Mucosa of rectum (tissue), 2 donors: ENCODE measurements at regions not wholly inside any gene's neighbourhood (a gene's known extent, or its start where the extent isn't known, plus 50 kb on each side); places are given as distances from the start of the nearest gene placed in this dataset.
"Not testable (repeated sequence)": the region's sequence is repeated elsewhere in the genome, so short reads cannot be mapped to it uniquely, and the experiment has no call there.

Experiments
- H3K27ac ChIP-seq, 2 donors: one replicate each; pipeline ENCODE4 v1.7.0; 2013; ENCODE audit warnings: inconsistent platforms in 2 of 2, low read depth in 2 of 2, low read length in 2 of 2
- H3K27me3 ChIP-seq, 2 donors: one replicate each; pipeline ENCODE4 v1.7.0; 2013; ENCODE audit warnings: low read length in 2 of 2; ENCODE audit not compliant: control insufficient read depth in 2 of 2, insufficient read depth in 2 of 2
- H3K36me3 ChIP-seq, 2 donors: one replicate each; pipeline ENCODE4 v1.7.0; 2013; ENCODE audit warnings: low read length in 2 of 2; ENCODE audit not compliant: control insufficient read depth in 2 of 2, insufficient read depth in 2 of 2
- H3K4me1 ChIP-seq, 2 donors: one replicate each; pipeline ENCODE4 v1.7.0; 2013; ENCODE audit warnings: low read length in 2 of 2, mild to moderate bottlenecking in 1 of 2; ENCODE audit not compliant: control insufficient read depth in 2 of 2, insufficient read depth in 2 of 2
- H3K4me3 ChIP-seq, 2 donors: one replicate each; pipeline ENCODE4 v1.7.0; 2013; ENCODE audit warnings: low read length in 2 of 2
- H3K9ac ChIP-seq, 2 donors: one replicate each; pipeline ENCODE4 v1.7.0; 2013; ENCODE audit warnings: low read length in 2 of 2, low read depth in 1 of 2, mild to moderate bottlenecking in 1 of 2
- H3K9me3 ChIP-seq, 2 donors: one replicate each; pipeline ENCODE4 v1.7.0; 2013; ENCODE audit warnings: low read length in 2 of 2; ENCODE audit not compliant: control insufficient read depth in 2 of 2
- donor health status: healthy.
- donor health status: Normal muscosa, but diverticular disease.

DNA sequence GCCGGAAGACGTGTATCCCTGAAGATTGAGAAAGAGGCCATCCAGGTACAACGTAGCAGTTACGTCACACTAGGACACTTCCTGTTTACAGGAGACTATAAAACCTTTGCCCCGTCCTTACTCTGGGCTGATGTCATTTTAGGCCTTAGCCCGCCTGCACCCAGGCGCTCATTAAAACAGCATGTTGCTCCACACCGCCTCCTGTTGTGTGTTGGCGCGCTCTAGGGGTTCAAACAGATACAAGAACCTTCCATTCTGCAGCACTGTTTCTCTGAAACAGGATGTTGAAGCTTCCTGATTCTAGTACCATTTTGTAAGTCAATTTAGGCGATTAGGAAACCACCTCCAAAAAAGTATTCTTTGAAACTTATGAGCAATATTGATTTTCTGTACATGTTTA lies 722.1 kb downstream of the PCDH7 start:
- no peak overlapping the region for H3K27ac ChIP-seq
- H3K4me3 ChIP-seq: no peak overlapping the region
- no peaks in the 10 kb centered on the region for H3K27me3 ChIP-seq
- no peaks in the 10 kb centered on the region for H3K36me3 ChIP-seq
- H3K4me1 ChIP-seq: no peaks in the 10 kb centered on the region
- H3K9me3 ChIP-seq: no peaks in the 10 kb centered on the region
- H3K9ac ChIP-seq: no peak overlapping the region

DNA sequence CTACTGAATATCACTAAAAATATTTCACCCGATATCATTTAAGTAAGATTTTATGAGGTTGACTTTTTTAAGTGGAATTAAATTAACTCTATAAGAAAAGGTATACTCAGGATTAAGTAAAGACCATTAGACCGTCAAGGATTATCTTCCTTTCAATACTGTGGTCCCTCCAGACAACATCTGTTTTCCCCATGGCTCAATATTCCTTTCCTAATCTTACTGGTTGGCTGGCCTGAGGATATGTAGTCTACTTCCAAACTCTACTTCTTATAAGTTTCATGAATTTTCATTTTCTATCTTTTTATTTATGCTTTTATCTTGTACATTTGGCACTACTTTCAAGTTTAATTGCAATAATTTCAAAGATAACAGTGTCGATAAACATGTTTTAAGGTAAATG lies 725.4 kb downstream of the PCDH7 start:
- Histone ChIP-seq H3K9ac (no peak overlapping the region), H3K4me1 (no peaks in the 10 kb centered on the region), H3K4me3 (no peak overlapping the region), H3K36me3 (no peaks in the 10 kb centered on the region), H3K27me3 (no peaks in the 10 kb centered on the region), H3K9me3 (no peaks in the 10 kb centered on the region), H3K27ac (no peak overlapping the region)

- Histone ChIP-seq H3K9ac (no peak overlapping the region), H3K4me3 (no peak overlapping the region), H3K9me3 (no peaks in the 10 kb centered on the region), H3K27ac (no peak overlapping the region), H3K36me3 (no peaks in the 10 kb centered on the region), H3K27me3 (no peaks in the 10 kb centered on the region), H3K4me1 (no peaks in the 10 kb centered on the region)
Observed at GRCh38 chr4:31455612-31456011, 735.4 kb downstream of the PCDH7 start.

DNA sequence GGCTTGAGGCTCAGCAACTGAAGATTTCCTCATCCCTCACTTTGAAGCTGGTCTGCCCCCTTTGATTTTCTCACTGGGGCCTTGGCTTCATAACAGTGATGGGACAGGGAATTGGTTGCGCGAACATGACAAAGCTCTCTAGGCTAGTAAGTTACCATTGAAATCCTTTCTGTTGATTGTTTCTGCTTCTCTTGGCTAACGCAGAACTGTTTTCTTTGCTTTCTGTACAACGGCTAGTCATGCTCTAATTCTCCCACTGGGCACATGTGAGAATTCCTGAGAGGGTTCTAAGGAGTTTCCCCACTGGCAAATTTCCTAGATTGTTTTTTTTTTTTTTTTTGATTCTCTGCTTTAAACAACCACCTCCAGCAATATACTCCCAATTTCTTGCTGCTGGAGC lies 738.6 kb downstream of the PCDH7 start:
- H3K27ac ChIP-seq: no peak overlapping the region
- H3K9ac ChIP-seq: no peak overlapping the region
- H3K4me1 ChIP-seq: no peaks in the 10 kb centered on the region
- H3K9me3 ChIP-seq: no peaks in the 10 kb centered on the region
- H3K36me3 ChIP-seq: no peaks in the 10 kb centered on the region
- no peak overlapping the region for H3K4me3 ChIP-seq
- no peaks in the 10 kb centered on the region for H3K27me3 ChIP-seq

- Histone ChIP-seq H3K9me3 (no peaks in the 10 kb centered on the region), H3K27me3 (no peaks in the 10 kb centered on the region), H3K4me1 (no peaks in the 10 kb centered on the region), H3K36me3 (no peaks in the 10 kb centered on the region), H3K9ac (no peak overlapping the region), H3K27ac (no peak overlapping the region), H3K4me3 (no peak overlapping the region)
Observed at GRCh38 chr4:31461421-31461820, 741.3 kb downstream of the PCDH7 start.

DNA sequence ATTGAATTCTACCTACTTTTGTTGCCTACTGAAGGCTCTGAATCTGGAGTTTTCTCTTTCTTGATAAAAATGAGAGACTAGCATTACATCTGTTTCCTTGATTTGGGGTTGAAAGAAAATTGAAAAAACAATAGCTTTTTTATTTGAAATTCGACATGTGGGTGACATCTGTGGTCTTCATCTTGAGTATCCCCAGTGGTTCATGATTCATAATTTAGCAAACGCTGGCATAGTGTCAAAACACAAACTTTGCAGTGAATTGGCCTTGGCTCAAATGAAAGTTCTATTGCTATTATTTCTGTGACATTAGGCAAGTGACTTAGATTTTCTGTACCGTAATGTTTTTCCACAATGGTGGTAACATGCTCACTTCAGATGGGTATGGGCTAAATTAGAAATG lies 747.6 kb downstream of the PCDH7 start:
- Histone ChIP-seq H3K4me1 (no peaks in the 10 kb centered on the region), H3K9ac (no peak overlapping the region), H3K27ac (no peak overlapping the region), H3K4me3 (no peak overlapping the region), H3K27me3 (no peaks in the 10 kb centered on the region), H3K9me3 (no peaks in the 10 kb centered on the region), H3K36me3 (no peaks in the 10 kb centered on the region)

DNA sequence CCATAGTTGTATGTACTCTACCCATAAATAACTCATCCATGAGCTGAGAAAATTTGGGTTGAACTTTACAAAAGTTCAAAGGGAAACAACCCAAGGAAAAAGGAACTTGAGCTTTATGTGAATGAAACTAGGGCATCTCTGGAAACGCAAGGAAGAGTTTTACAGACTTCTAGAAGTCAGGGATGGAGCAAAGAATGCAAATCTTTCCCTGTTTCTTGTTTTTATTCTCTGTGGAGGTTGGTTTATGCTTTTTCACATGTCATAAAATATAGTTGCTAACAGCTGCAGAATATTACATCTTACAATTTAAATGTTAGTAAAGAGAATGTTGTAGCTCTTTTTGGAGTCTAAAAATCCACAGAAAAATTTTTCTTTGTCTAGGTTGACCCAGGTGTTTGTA lies 754.1 kb downstream of the PCDH7 start:
- no peaks in the 10 kb centered on the region for H3K36me3 ChIP-seq

DNA sequence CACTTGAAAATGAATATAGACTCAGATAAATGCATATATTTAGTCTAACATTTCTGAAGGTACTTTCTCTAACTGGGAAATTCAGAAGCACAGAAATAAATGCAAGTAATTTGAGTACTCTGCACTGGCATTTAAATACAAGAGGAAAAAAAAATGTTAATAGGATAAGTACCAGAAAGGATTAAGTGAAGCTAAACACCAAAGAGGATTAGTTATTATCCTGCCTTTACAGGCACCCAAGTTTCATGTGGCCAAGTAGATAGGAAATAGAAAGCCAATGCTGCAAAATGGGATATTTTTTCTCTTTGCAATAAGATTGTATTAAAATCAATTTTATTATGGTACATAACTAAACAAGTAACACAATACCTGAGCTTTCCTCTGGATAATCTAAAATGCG lies 762.5 kb downstream of the PCDH7 start:
- Histone ChIP-seq H3K4me3 (no peak overlapping the region), H3K27ac (no peak overlapping the region), H3K36me3 (no peaks in the 10 kb centered on the region), H3K27me3 (no peaks in the 10 kb centered on the region), H3K4me1 (no peaks in the 10 kb centered on the region), H3K9ac (no peak overlapping the region), H3K9me3 (no peaks in the 10 kb centered on the region)

More for the DNA sequence above, 754.1 kb downstream of the PCDH7 start:
- H3K9ac ChIP-seq: no peak overlapping the region
- H3K4me1 ChIP-seq: no peaks in the 10 kb centered on the region
- H3K4me3 ChIP-seq: no peak overlapping the region
- H3K27me3 ChIP-seq: no peaks in the 10 kb centered on the region
- H3K9me3 ChIP-seq: peaks cover 0 to 3% of the 10 kb centered on the region in 2 donors
- no peak overlapping the region for H3K27ac ChIP-seq

DNA sequence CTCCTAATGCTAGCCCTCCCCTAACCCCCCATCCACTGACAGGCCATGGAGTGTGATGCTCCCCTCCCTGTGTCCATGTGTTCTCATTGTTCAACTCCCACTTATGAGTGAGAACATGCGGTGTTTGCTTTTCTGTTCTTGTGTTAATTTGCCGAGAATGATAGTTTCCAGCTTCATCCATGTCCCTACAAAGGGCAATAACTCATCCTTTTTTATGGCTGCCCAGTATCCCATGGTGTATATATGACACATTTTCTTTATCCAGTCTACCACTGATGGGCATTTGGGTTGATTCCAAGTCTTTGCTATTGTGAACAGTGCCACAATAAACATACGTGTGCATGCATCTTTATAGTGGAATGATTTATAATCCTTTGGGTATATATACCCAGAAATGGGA lies 779.0 kb downstream of the PCDH7 start:
- not testable (repeated sequence) for H3K4me1 ChIP-seq, H3K36me3 ChIP-seq, H3K27me3 ChIP-seq, H3K4me3 ChIP-seq, H3K27ac ChIP-seq, H3K9me3 ChIP-seq, H3K9ac ChIP-seq

GRCh38 chr4:31516520-31516919 lies 796.4 kb downstream of the PCDH7 start:
- no peak overlapping the region for H3K4me3 ChIP-seq
- H3K9ac ChIP-seq: no peak overlapping the region
- H3K27me3 ChIP-seq: no peaks in the 10 kb centered on the region
- H3K4me1 ChIP-seq: no peaks in the 10 kb centered on the region
- H3K9me3 ChIP-seq: no peaks in the 10 kb centered on the region
- no peak overlapping the region for H3K27ac ChIP-seq
- no peaks in the 10 kb centered on the region for H3K36me3 ChIP-seq

DNA sequence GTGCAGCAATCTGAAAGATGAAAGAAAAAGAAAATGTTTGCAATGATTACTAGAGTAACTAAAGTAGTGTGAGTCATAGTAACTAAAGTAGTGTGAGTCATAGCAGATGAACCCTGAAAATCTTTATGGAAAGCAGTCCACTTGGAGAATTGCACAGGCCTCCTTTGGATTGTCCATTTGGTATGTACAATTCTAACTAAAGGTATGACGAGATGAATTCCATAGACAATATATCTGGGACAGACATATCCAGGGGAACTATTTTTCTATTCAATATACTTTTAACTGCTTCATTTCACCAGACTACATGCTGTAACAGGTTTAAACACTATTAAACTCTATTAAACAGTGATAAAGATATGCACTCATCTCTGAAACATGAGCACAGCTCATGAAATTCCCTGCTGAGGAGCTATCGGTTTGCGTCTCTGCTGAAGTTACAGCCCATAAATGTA lies 798.7 kb downstream of the PCDH7 start:
- no peaks in the 10 kb centered on the region for H3K27me3 ChIP-seq
- H3K4me3 ChIP-seq: no peak overlapping the region
- H3K4me1 ChIP-seq: no peaks in the 10 kb centered on the region
- H3K27ac ChIP-seq: no peak overlapping the region
- no peaks in the 10 kb centered on the region for H3K9me3 ChIP-seq
- no peak overlapping the region for H3K9ac ChIP-seq
- H3K36me3 ChIP-seq: no peaks in the 10 kb centered on the region
